ENCODE measurements at regions not wholly inside any gene's neighbourhood (a gene's known extent, or its start where the extent isn't known, plus 50 kb on each side); places are given as distances from the start of the nearest gene placed in this dataset.

GRCh38 chr12:3357950-3358525 lies 133.0 kb upstream of the PRMT8 start:
- Histone ChIP-seq H2BK5ac (ENCODE audit: low read depth, low read length, poor library complexity, severe bottlenecking) (no peak overlapping the region), H3K4ac (ENCODE audit: low read depth in 1 of 2, low read length in 2 of 2) (no peak overlapping the region), H2AK5ac (ENCODE audit: low read length, severe bottlenecking) (no peak overlapping the region), H3K18ac (ENCODE audit: low read depth in 1 of 2, low read length in 2 of 2) (no peak overlapping the region), H4K8ac (ENCODE audit: low read length) (no peak overlapping the region), H2BK15ac (ENCODE audit: low read depth, poor library complexity, severe bottlenecking) (no peak overlapping the region), H3K4me2 (ENCODE audit: low read length, poor library complexity, severe bottlenecking) (no peak overlapping the region), H2AFZ (ENCODE audit: low read depth, low read length) (no peak overlapping the region), H3K27ac (ENCODE audit: low read length, poor library complexity, severe bottlenecking) (no peak overlapping the region), H2BK12ac (ENCODE audit: low read length in 2 of 2) (no peak overlapping the region), H3K9ac (ENCODE audit: low read length) (no peak overlapping the region), H2BK120ac (ENCODE audit: low read depth, low read length) (no peak overlapping the region), H3K4me3 (ENCODE audit: insufficient read depth in 1 of 2, low read depth in 1 of 2, low read length in 2 of 2) (no peak overlapping the region), H3K23ac (ENCODE audit: low read length in 2 of 2) (no peak overlapping the region), H3K9me3 (ENCODE audit: control insufficient read depth, low read length) (no peaks in the 10 kb centered on the region), H3K36me3 (ENCODE audit: control insufficient read depth in 1 of 2, insufficient read depth in 2 of 2, low read depth in 1 of 2, low read length in 2 of 2) (no peaks in the 10 kb centered on the region), H4K91ac (ENCODE audit: low read length) (no peak overlapping the region), H3K4me1 (ENCODE audit: control insufficient read depth, insufficient read depth, low read depth, low read length) (no peaks in the 10 kb centered on the region), H3K27me3 (ENCODE audit: control insufficient read depth in 1 of 2, insufficient read depth in 1 of 2, low read length in 2 of 2) (peaks cover 39 to 68% of the 10 kb centered on the region in 2 experiments), H3K14ac (ENCODE audit: low read length in 2 of 2) (no peak overlapping the region), H3K79me1 (replicated peaks; ENCODE audit: low read length, poor library complexity, severe bottlenecking) (no peaks in the 10 kb centered on the region)
- DNase-seq, result no peak
- 82% methylated on average over 8 of the region's 8 CpGs for WGBS

GRCh38 chr12:3359478-3359877 lies 131.5 kb upstream of the PRMT8 start:
- H3K27ac ChIP-seq (ENCODE audit: low read length, poor library complexity, severe bottlenecking), result no peak overlapping the region

GRCh38 chr12:3361146-3361545 lies 129.9 kb upstream of the PRMT8 start:
- Histone ChIP-seq H2AK5ac (ENCODE audit: low read length, severe bottlenecking) (no peak overlapping the region), H3K23ac (ENCODE audit: low read length in 2 of 2) (no peak overlapping the region), H3K9me3 (ENCODE audit: control insufficient read depth, low read length) (no peaks in the 10 kb centered on the region), H3K14ac (ENCODE audit: low read length in 2 of 2) (no peak overlapping the region), H3K4me1 (ENCODE audit: control insufficient read depth, insufficient read depth, low read depth, low read length) (peaks cover 7% of the 10 kb centered on the region), H4K91ac (ENCODE audit: low read length) (no peak overlapping the region), H3K4ac (ENCODE audit: low read depth in 1 of 2, low read length in 2 of 2) (no peak overlapping the region), H3K18ac (ENCODE audit: low read depth in 1 of 2, low read length in 2 of 2) (no peak overlapping the region), H2BK12ac (ENCODE audit: low read length in 2 of 2) (no peak overlapping the region), H3K4me2 (ENCODE audit: low read length, poor library complexity, severe bottlenecking) (no peak overlapping the region), H3K27me3 (ENCODE audit: control insufficient read depth in 1 of 2, insufficient read depth in 1 of 2, low read length in 2 of 2) (peaks cover 37 to 67% of the 10 kb centered on the region in 2 experiments), H4K8ac (ENCODE audit: low read length) (no peak overlapping the region), H2BK15ac (ENCODE audit: low read depth, poor library complexity, severe bottlenecking) (no peak overlapping the region), H2AFZ (ENCODE audit: low read depth, low read length) (no peak overlapping the region), H3K79me1 (replicated peaks; ENCODE audit: low read length, poor library complexity, severe bottlenecking) (no peaks in the 10 kb centered on the region), H3K36me3 (ENCODE audit: control insufficient read depth in 1 of 2, insufficient read depth in 2 of 2, low read depth in 1 of 2, low read length in 2 of 2) (no peaks in the 10 kb centered on the region), H2BK120ac (ENCODE audit: low read depth, low read length) (no peak overlapping the region), H3K4me3 (ENCODE audit: insufficient read depth in 1 of 2, low read depth in 1 of 2, low read length in 2 of 2) (no peak overlapping the region), H2BK5ac (ENCODE audit: low read depth, low read length, poor library complexity, severe bottlenecking) (no peak overlapping the region), H3K27ac (ENCODE audit: low read length, poor library complexity, severe bottlenecking) (no peak overlapping the region), H3K9ac (ENCODE audit: low read length) (no peak overlapping the region)
- DNase-seq, result no peak
- 84% methylated on average over 6 of the region's 6 CpGs for WGBS

More at GRCh38 chr12:3359478-3359877, 131.5 kb upstream of the PRMT8 start:
- Histone ChIP-seq H2BK120ac (ENCODE audit: low read depth, low read length) (no peak overlapping the region), H4K8ac (ENCODE audit: low read length) (no peak overlapping the region), H3K36me3 (ENCODE audit: control insufficient read depth in 1 of 2, insufficient read depth in 2 of 2, low read depth in 1 of 2, low read length in 2 of 2) (no peaks in the 10 kb centered on the region), H3K18ac (ENCODE audit: low read depth in 1 of 2, low read length in 2 of 2) (no peak overlapping the region), H3K79me1 (replicated peaks; ENCODE audit: low read length, poor library complexity, severe bottlenecking) (no peaks in the 10 kb centered on the region), H3K9me3 (ENCODE audit: control insufficient read depth, low read length) (no peaks in the 10 kb centered on the region), H2BK12ac (ENCODE audit: low read length in 2 of 2) (no peak overlapping the region), H3K14ac (ENCODE audit: low read length in 2 of 2) (no peak overlapping the region), H3K9ac (ENCODE audit: low read length) (no peak overlapping the region), H3K23ac (ENCODE audit: low read length in 2 of 2) (no peak overlapping the region), H2AK5ac (ENCODE audit: low read length, severe bottlenecking) (no peak overlapping the region), H3K27me3 (ENCODE audit: control insufficient read depth in 1 of 2, insufficient read depth in 1 of 2, low read length in 2 of 2) (peaks cover 41 to 71% of the 10 kb centered on the region in 2 experiments), H2BK15ac (ENCODE audit: low read depth, poor library complexity, severe bottlenecking) (no peak overlapping the region), H3K4me2 (ENCODE audit: low read length, poor library complexity, severe bottlenecking) (no peak overlapping the region), H4K91ac (ENCODE audit: low read length) (no peak overlapping the region), H3K4ac (ENCODE audit: low read depth in 1 of 2, low read length in 2 of 2) (no peak overlapping the region), H3K4me3 (ENCODE audit: insufficient read depth in 1 of 2, low read depth in 1 of 2, low read length in 2 of 2) (no peak overlapping the region), H3K4me1 (ENCODE audit: control insufficient read depth, insufficient read depth, low read depth, low read length) (no peaks in the 10 kb centered on the region), H2AFZ (ENCODE audit: low read depth, low read length) (no peak overlapping the region), H2BK5ac (ENCODE audit: low read depth, low read length, poor library complexity, severe bottlenecking) (no peak overlapping the region)
- no peak for DNase-seq
- no CpG with 5 or more reads among the region's 2 CpGs for WGBS

- H3K36me3 ChIP-seq (ENCODE audit: control insufficient read depth in 1 of 2, insufficient read depth in 2 of 2, low read depth in 1 of 2, low read length in 2 of 2), result no peaks in the 10 kb centered on the region
- H3K27ac ChIP-seq (ENCODE audit: low read length, poor library complexity, severe bottlenecking), result no peak overlapping the region
- H3K4me3 ChIP-seq (ENCODE audit: insufficient read depth in 1 of 2, low read depth in 1 of 2, low read length in 2 of 2), result no peak overlapping the region
- no peak overlapping the region for H2BK5ac ChIP-seq (ENCODE audit: low read depth, low read length, poor library complexity, severe bottlenecking)
- H3K18ac ChIP-seq (ENCODE audit: low read depth in 1 of 2, low read length in 2 of 2), result no peak overlapping the region
- no peak overlapping the region for H4K91ac ChIP-seq (ENCODE audit: low read length)
- no peak overlapping the region for H3K4me2 ChIP-seq (ENCODE audit: low read length, poor library complexity, severe bottlenecking)
- H3K9ac ChIP-seq (ENCODE audit: low read length), result no peak overlapping the region
- H4K8ac ChIP-seq (ENCODE audit: low read length), result no peak overlapping the region
- no peak overlapping the region for H3K23ac ChIP-seq (ENCODE audit: low read length in 2 of 2)
- WGBS, result 80% methylated on average over 6 of the region's 6 CpGs
- no peak overlapping the region for H2BK15ac ChIP-seq (ENCODE audit: low read depth, poor library complexity, severe bottlenecking)
- no peak overlapping the region for H2AFZ ChIP-seq (ENCODE audit: low read depth, low read length)
- H2BK12ac ChIP-seq (ENCODE audit: low read length in 2 of 2), result no peak overlapping the region
- no peak overlapping the region for H2BK120ac ChIP-seq (ENCODE audit: low read depth, low read length)
- no peaks in the 10 kb centered on the region for H3K79me1 ChIP-seq (replicated peaks; ENCODE audit: low read length, poor library complexity, severe bottlenecking)
- H3K4ac ChIP-seq (ENCODE audit: low read depth in 1 of 2, low read length in 2 of 2), result no peak overlapping the region
- no peak overlapping the region for H2AK5ac ChIP-seq (ENCODE audit: low read length, severe bottlenecking)
- DNase-seq, result no peak
- peaks cover 46 to 73% of the 10 kb centered on the region in 2 experiments for H3K27me3 ChIP-seq (ENCODE audit: control insufficient read depth in 1 of 2, insufficient read depth in 1 of 2, low read length in 2 of 2)
- H3K14ac ChIP-seq (ENCODE audit: low read length in 2 of 2), result no peak overlapping the region
- H3K4me1 ChIP-seq (ENCODE audit: control insufficient read depth, insufficient read depth, low read depth, low read length), result peaks cover 8% of the 10 kb centered on the region
- H3K9me3 ChIP-seq (ENCODE audit: control insufficient read depth, low read length), result no peaks in the 10 kb centered on the region
These were observed 128.3 kb upstream of the PRMT8 start for GRCh38 chr12:3362737-3363136.
